ENCODE measurements at regions not wholly inside any gene's neighbourhood (a gene's known extent, or its start where the extent isn't known, plus 50 kb on each side); places are given as distances from the start of the nearest gene placed in this dataset.
"Not testable (repeated sequence)": the region's sequence is repeated elsewhere in the genome, so short reads cannot be mapped to it uniquely, and the experiment has no call there.

- no peak for DNase-seq
Observed at GRCh38 chr5:60546207-60546606, 153.8 kb downstream of the DEPDC1B start.

GRCh38 chr5:60545551-60545950 is 154.4 kb downstream of the DEPDC1B start:
- DNase-seq: no peak

- DNase-seq: no peak
Observed at GRCh38 chr5:60544142-60544541, 155.8 kb downstream of the DEPDC1B start.

- no peak for DNase-seq
Observed at GRCh38 chr5:60541980-60542379, 158.0 kb downstream of the DEPDC1B start.

- no peak for DNase-seq
Observed at GRCh38 chr5:60540856-60541805, 158.8 kb downstream of the DEPDC1B start.

- DNase-seq: peak; percentile 12
Observed at GRCh38 chr5:60538955-60539866, 160.8 kb downstream of the DEPDC1B start.

GRCh38 chr5:60538426-60538825 is 161.5 kb downstream of the DEPDC1B start:
- DNase-seq: no peak

GRCh38 chr5:60535951-60536350 is 164.0 kb downstream of the DEPDC1B start:
- DNase-seq: no peak

GRCh38 chr5:60535198-60535597 is 164.8 kb downstream of the DEPDC1B start:
- DNase-seq: no peak

GRCh38 chr5:60533789-60534188 is 166.2 kb downstream of the DEPDC1B start:
- no peak for DNase-seq

- not testable (repeated sequence) for DNase-seq
Observed at GRCh38 chr5:60532796-60533195, 167.2 kb downstream of the DEPDC1B start.

- not testable (repeated sequence) for DNase-seq
Observed at GRCh38 chr5:60530144-60530848, 169.7 kb downstream of the DEPDC1B start.

GRCh38 chr5:60529001-60529400 is 171.0 kb downstream of the DEPDC1B start:
- DNase-seq: no peak

GRCh38 chr5:60527072-60527471 is 172.9 kb downstream of the DEPDC1B start:
- DNase-seq: no peak

GRCh38 chr5:60526336-60526875 is 173.6 kb downstream of the DEPDC1B start:
- DNase-seq: no peak

- no peak for DNase-seq
Observed at GRCh38 chr5:60522292-60522905, 177.6 kb downstream of the DEPDC1B start.

GRCh38 chr5:60521376-60522291 is 178.3 kb downstream of the DEPDC1B start:
- no peak for DNase-seq

- no peak for DNase-seq
Observed at GRCh38 chr5:60520451-60521227, 179.3 kb downstream of the DEPDC1B start.

GRCh38 chr5:60519372-60519771 is 180.6 kb downstream of the DEPDC1B start:
- no peak for DNase-seq

- DNase-seq: no peak
Observed at GRCh38 chr5:60517850-60518249, 182.1 kb downstream of the DEPDC1B start.
